Loucy (cell line): ENCODE measurements at regions not wholly inside any gene's neighbourhood (a gene's known extent, or its start where the extent isn't known, plus 50 kb on each side); places are given as distances from the start of the nearest gene placed in this dataset.
A peak's percentile ranks its signal among the peaks of the same experiment; 100 is the strongest.

ENCODE experiments used
- H2AFZ ChIP-seq: fragments of 200-600 bp; sonication (generic); 2 replicates; pipeline ENCODE4 v1.6.0; 2016; ENCODE audit warnings: antibody characterized with exemption, mild to moderate bottlenecking, low read length, moderate library complexity
- H3F3A ChIP-seq: fragments of 200-600 bp; 2 replicates; pipeline ENCODE4 v1.6.0; 2016; ENCODE audit warnings: antibody characterized with exemption, low read depth, mild to moderate bottlenecking
- H3K27me3 ChIP-seq: fragments of 200-600 bp; sonication (generic); 2 replicates; pipeline ENCODE4 v1.6.1; 2014; ENCODE audit warnings: low read length, mild to moderate bottlenecking; ENCODE audit not compliant: insufficient read depth, poor library complexity, severe bottlenecking
- H3K36me3 ChIP-seq: fragments of 200-600 bp; sonication (generic); 2 replicates; pipeline ENCODE4 v1.6.1; 2016; ENCODE audit warnings: low read length; ENCODE audit not compliant: insufficient read depth
- H3K4me1 ChIP-seq: fragments of 200-600 bp; sonication (generic); 2 replicates; pipeline ENCODE4 v1.5.1; 2014; ENCODE audit warnings: low read length, mild to moderate bottlenecking; ENCODE audit not compliant: insufficient read depth, poor library complexity, severe bottlenecking
- H3K4me2 ChIP-seq: fragments of 200-600 bp; sonication (generic); 2 replicates; pipeline ENCODE4 v1.6.0; 2014; ENCODE audit warnings: antibody characterized with exemption, low read length, low read depth, mild to moderate bottlenecking; ENCODE audit not compliant: poor library complexity, severe bottlenecking
- H3K4me3 ChIP-seq: fragments of 200-600 bp; sonication (generic); 2 replicates; pipeline ENCODE4 v1.5.1; 2014; ENCODE audit warnings: low read length, mild to moderate bottlenecking, mixed read lengths; ENCODE audit not compliant: poor library complexity, severe bottlenecking
- H3K79me2 ChIP-seq: fragments of 200-600 bp; sonication (generic); 2 replicates; pipeline ENCODE4 v1.6.1; 2014; ENCODE audit warnings: low read length; ENCODE audit not compliant: insufficient read depth
- H3K9ac ChIP-seq: fragments of 200-600 bp; sonication (generic); 2 replicates; pipeline ENCODE4 v1.6.0; 2014; ENCODE audit warnings: mild to moderate bottlenecking, low read depth, low read length, moderate library complexity; ENCODE audit not compliant: poor library complexity, severe bottlenecking
- H3K9me2 ChIP-seq: fragments of 200-600 bp; sonication (generic); replicated peaks from 2 replicates; pipeline ENCODE4 v1.6.1; 2016; ENCODE audit warnings: low read depth, low read length, mixed read lengths
- H3K9me3 ChIP-seq: fragments of 200-600 bp; sonication (generic); 2 replicates; pipeline ENCODE4 v1.6.1; 2014; ENCODE audit warnings: mild to moderate bottlenecking, antibody characterized with exemption, low read length, low read depth; ENCODE audit not compliant: insufficient read depth
- H4K20me1 ChIP-seq: fragments of 200-600 bp; sonication (generic); 2 replicates; pipeline ENCODE4 v1.6.0; 2014; ENCODE audit warnings: antibody characterized with exemption, low read length, mild to moderate bottlenecking; ENCODE audit not compliant: insufficient read depth, poor library complexity, severe bottlenecking
- CTCF ChIP-seq: fragments of 200-600 bp; sonication (generic); conservative IDR thresholded peaks from 2 replicates; pipeline ENCODE4 v1.5.1; 2014; ENCODE audit warnings: mild to moderate bottlenecking, antibody characterized with exemption, low read length
- EZH2phosphoT487 ChIP-seq: fragments of 200-600 bp; IDR thresholded peaks from 2 replicates; pipeline ENCODE4 v1.6.1; 2018; ENCODE audit warnings: antibody characterized with exemption, mild to moderate bottlenecking, moderate library complexity, borderline replicate concordance

- TF ChIP-seq CTCF (peak; percentile 27), EZH2phosphoT487 (no peak)
- H3K9ac ChIP-seq = no peak overlapping the region
Measured at GRCh38 chr2:166627893-166628292, 133.8 kb upstream of the SCN7A start.

GRCh38 chr2:166625670-166626069 lies 131.6 kb upstream of the SCN7A start:
- Histone ChIP-seq H3K79me2 (no peaks in the 10 kb centered on the region), H3F3A (no peaks in the 10 kb centered on the region), H3K9me3 (no peaks in the 10 kb centered on the region), H3K4me3 (no peak overlapping the region), H3K4me1 (peaks cover 10% of the 10 kb centered on the region), H2AFZ (no peak overlapping the region), H3K27me3 (no peaks in the 10 kb centered on the region), H3K36me3 (no peaks in the 10 kb centered on the region), H3K4me2 (no peak overlapping the region), H3K9ac (no peak overlapping the region), H3K9me2 (no peaks in the 10 kb centered on the region), H4K20me1 (no peaks in the 10 kb centered on the region)
- no peak for TF ChIP-seq EZH2phosphoT487
- TF ChIP-seq CTCF = no peak

More at GRCh38 chr2:166627893-166628292, 133.8 kb upstream of the SCN7A start:
- Histone ChIP-seq H2AFZ (peak overlapping the region; percentile 78; the same call in 1 of the 2 replicates), H3K27me3 (no peaks in the 10 kb centered on the region), H4K20me1 (no peaks in the 10 kb centered on the region), H3K9me3 (no peaks in the 10 kb centered on the region), H3K4me2 (no peak overlapping the region), H3K36me3 (no peaks in the 10 kb centered on the region), H3K4me3 (no peak overlapping the region), H3K79me2 (no peaks in the 10 kb centered on the region), H3K9me2 (no peaks in the 10 kb centered on the region), H3F3A (no peaks in the 10 kb centered on the region), H3K4me1 (peaks cover 10% of the 10 kb centered on the region)

- Histone ChIP-seq H3F3A (0 out of 2 replicates have a peak, but pooled peaks cover 3% of the 10 kb centered on the region), H2AFZ (no peak overlapping the region), H3K9me2 (no peaks in the 10 kb centered on the region), H3K9ac (no peak overlapping the region), H3K9me3 (no peaks in the 10 kb centered on the region), H3K36me3 (no peaks in the 10 kb centered on the region), H3K27me3 (no peaks in the 10 kb centered on the region), H4K20me1 (no peaks in the 10 kb centered on the region), H3K79me2 (no peaks in the 10 kb centered on the region), H3K4me1 (no peaks in the 10 kb centered on the region), H3K4me2 (no peak overlapping the region), H3K4me3 (no peak overlapping the region)
- TF ChIP-seq EZH2phosphoT487 (no peak), CTCF (no peak)
Measured at GRCh38 chr2:166614503-166614902, 120.5 kb upstream of the SCN7A start.
